22Rv1 (cell line): ENCODE measurements at regions not wholly inside any gene's neighbourhood (a gene's known extent, or its start where the extent isn't known, plus 50 kb on each side); places are given as distances from the start of the nearest gene placed in this dataset.

ENCODE experiments used
- CTCF ChIP-seq: fragments of 450-650 bp; IDR thresholded peaks from 2 replicates; pipeline ENCODE4 v1.5.1; 2017; ENCODE audit warnings: mild to moderate bottlenecking
- ZFX ChIP-seq: fragments of 450-650 bp; IDR thresholded peaks from 2 replicates; pipeline ENCODE4 v1.6.1; 2017; ENCODE audit warnings: antibody characterized with exemption, borderline replicate concordance

- TF ChIP-seq CTCF (no peak), ZFX (no peak)
These were observed 86.3 kb downstream of the LHX9 start for GRCh38 chr1:198003468-198003867.
